GM19035 (cell line): ENCODE measurements at regions not wholly inside any gene's neighbourhood (a gene's known extent, or its start where the extent isn't known, plus 50 kb on each side); places are given as distances from the start of the nearest gene placed in this dataset.

Source experiments
- ATAC-seq: cut with Tn5 transposase; IDR thresholded peaks from one replicate; pipeline ENCODE4 v1.9.1; 2021; ENCODE audit not compliant: unreplicated experiment

- no peak for ATAC-seq
These were observed 243.9 kb upstream of the SPTLC3 start for GRCh38 chr20:12764851-12765250.

DNA sequence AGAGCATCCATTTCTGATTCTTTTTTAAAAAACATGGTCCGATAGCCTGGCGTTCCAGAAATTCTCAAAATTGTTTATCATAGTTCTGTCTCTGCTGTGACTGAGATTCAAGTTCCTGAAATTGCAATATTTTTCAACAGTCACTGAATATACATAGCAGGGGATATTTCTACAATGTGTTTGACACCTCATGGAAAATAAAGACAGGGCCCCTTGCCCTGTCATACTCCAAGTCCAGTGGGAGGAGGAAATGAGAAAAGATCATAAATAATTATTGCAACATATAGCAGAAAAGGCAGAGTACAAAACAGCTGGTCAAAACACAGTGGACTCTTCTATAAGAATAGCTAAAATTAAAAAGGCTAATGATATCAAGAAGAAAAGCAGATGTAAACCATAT, 234.8 kb upstream of the SPTLC3 start:
- ATAC-seq, result no peak

DNA sequence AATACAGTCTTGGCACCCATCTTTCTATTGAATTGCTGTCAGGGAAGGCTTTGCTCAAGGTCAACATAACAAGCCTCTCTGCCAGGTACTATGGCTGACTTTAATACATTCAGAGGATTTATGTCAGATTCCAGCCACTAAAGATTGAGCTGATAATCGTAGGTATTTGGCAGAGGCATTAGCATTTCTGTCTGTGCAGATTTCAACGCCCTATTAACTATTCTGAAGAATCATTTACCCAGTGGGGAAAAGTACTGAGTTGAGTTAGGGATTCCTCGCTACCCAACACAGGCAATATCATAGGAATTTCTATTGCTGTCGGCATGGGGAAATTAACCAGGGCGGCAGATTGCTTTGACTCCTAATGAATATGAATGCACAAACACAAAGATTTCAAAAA, 233.7 kb upstream of the SPTLC3 start:
- no peak for ATAC-seq

DNA sequence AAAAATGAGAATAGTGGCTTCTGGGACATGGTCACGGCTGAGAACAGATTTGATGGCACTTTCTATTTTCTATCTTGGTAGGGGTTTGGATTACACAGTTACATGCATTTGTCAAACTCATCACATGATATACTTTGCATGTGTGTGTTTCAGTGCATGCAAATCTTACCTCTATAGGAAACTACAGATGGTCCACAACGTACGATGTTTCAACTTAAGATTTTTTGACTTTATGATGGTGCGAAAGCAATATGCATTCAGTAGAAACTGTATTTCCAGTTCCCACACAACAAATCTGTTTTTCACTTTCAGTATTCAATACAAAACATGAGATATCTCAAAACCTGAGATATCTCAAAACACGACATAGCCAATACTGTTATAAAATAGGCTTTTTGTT, 231.8 kb upstream of the SPTLC3 start:
- no peak for ATAC-seq

DNA sequence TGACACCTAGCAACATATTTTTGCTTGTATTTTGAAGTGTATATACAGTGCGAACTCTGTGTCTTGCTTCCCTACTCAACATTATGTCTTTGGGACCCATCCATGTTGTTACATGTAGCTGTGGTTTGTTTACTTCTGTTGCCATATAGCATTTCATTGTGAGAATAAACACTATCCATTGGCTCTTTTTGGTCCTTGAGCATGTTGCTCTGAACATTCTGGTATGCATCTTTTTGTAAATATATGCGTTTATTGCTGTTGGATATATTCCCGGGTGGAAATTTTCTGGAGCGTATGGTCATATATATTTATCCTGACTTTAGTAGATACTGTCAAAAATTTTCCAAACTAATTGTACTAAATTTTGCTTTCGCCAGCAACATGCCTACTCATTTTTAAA, 222.5 kb upstream of the SPTLC3 start:
- no peak for ATAC-seq

DNA sequence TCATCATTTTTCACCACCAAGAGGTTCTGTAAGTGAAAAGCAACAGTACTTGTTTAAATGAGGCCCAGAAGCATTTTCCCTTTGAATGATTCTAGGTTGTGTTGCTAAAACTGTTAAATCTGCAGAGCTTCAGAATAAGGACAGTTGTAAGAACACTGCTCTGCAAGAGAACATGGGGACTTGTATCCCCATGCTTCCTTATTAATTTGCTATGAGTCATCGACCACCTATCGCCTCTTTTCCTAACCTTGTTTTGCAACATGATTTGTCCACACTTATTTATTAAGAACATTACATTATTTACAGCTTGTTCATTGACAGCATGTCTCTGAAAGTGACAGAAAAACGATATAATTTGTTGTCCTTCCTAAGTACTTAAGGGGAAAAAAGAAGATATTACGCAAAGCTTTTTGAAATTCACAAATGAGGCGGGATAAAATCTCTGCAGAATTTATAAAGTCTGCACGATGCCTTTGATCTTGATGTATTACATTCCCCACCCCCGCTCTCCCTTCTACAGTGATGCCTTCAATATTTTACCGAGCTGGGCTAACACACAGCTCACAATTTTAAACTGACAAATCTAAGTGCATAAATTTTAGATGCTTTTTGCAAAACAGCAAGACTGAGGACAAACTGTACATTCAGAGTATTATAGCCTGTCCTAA, 220.0 kb upstream of the SPTLC3 start:
- ATAC-seq, result no peak

- no peak for ATAC-seq
These were observed 217.9 kb upstream of the SPTLC3 start for GRCh38 chr20:12790859-12791258.

DNA sequence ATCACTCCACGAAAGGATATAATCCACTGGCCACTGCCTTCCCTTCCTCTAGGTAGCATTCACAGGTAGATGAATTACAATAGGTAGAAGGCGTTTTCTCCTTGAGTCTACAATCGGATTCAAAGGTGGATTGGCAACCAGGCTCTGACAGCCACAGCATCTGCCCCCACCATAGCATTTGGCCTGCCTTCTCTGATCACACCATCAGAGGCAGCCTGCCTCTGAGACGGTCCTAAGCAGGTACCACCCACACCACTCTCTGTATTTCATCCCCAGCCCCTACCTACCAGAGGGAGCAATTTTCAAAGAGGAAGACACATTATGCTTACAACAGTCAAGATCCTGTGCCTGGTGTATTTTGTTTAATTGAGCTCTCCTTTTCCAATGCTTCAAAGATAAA, 210.5 kb upstream of the SPTLC3 start:
- ATAC-seq, result no peak

GRCh38 chr20:12808006-12808567, 200.7 kb upstream of the SPTLC3 start:
- ATAC-seq, result no peak

GRCh38 chr20:12815231-12815768, 193.5 kb upstream of the SPTLC3 start:
- no peak for ATAC-seq

DNA sequence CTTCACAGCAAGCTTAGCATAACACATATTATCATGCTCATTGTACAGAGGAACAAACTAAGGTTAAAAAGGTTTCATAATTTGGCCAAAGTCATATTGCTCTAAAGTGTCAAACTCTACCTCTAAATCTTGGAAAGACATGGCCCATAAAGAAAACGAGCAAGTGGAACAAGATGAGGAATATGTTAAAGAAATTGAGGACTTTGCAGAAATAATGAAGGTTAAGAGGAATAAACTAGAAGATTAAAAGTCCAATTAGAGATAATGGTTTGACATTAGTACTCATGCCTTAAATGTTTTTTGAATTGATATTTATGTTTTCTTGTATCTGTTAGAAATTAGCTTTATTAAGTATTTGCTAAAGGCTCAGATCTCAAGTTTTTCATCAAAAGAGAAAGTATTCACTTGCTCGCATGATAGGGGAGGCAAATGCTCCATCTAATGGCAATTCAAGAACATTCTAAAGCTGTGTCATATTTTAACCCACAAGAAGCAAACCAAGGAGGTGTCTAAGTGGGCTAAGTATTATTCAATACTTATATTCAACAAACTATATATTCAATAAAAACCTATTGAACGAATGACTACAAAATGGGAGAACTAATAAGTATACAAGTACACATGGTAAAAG, 192.9 kb upstream of the SPTLC3 start:
- ATAC-seq, result no peak

DNA sequence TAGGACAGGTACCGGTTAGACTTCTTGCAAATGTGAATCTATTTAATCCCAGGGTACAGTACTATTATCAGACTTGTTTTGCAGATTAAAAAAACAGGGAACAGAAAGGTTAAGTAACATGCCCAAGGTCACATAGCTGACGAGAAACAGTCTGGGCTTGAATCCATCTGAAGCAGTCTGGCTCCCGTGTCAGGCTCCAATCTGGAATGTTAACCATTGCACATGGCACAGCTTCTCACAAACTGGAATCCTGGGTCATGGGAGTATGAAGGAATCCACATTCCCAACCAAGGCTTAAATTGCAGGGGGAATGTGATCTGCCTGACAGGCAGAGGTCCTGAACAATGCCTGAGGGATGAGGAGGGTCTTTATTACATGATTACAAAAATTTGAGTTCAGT, 187.5 kb upstream of the SPTLC3 start:
- ATAC-seq, result no peak

DNA sequence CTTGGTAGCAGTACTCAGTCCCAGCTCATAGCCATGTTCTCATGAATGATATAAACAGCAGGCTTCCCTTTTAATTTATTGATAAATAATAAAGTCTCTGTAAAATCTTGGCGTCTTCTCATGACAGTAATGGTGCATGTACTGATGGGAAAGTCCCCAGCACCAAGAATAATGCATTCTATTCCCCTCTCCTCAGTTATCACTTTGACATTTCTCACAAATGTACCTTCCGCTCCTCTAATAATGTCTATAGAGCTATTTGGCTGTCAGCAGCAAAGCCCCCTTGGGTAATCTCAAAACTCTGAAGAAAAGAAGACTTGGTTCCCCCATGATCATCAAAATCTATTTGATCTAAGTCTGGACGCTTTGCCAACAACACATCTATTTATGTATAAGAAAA, 185.0 kb upstream of the SPTLC3 start:
- ATAC-seq, result no peak

- no peak for ATAC-seq
These were observed 184.2 kb upstream of the SPTLC3 start for GRCh38 chr20:12824328-12825225.

GRCh38 chr20:12825226-12825595, 183.6 kb upstream of the SPTLC3 start:
- no peak for ATAC-seq

- no peak for ATAC-seq
These were observed 180.9 kb upstream of the SPTLC3 start for GRCh38 chr20:12827816-12828385.

DNA sequence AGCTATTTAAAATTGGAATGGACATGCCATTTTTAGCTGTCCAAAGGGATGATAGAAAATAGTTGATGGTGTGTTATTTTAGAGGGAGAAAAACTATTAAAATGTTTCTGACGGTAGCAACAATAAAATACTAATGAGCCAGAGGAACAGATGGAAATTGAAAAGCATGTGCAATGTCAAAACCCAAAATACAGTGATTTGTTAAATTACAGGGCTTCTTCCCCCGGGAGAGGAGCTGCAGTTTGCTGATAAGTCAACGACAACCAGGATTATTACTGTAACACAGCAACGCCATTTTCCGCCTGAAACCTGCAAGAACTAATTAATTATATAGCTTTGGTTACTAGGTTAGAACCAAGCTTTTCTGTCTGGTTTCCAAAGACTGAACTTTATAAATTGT, 179.6 kb upstream of the SPTLC3 start:
- no peak for ATAC-seq

DNA sequence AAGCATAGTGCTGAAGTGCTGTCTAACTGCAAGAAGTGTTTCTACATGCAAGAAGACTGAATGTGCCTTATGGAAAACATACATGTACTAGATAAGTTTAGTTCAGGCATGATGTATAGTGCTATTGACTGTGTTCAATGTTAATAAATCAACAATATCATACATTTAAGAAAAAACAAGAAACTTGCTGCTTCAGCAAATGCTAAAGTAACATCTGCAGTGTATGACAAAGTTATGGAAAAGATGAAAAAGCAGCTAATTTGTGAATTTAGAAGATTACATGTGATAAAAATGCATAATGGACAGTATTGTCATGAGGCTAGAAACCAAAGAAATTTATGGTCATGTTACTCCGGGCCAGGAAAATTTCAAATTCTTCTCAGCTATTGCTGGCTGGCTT, 174.9 kb upstream of the SPTLC3 start:
- no peak for ATAC-seq

DNA sequence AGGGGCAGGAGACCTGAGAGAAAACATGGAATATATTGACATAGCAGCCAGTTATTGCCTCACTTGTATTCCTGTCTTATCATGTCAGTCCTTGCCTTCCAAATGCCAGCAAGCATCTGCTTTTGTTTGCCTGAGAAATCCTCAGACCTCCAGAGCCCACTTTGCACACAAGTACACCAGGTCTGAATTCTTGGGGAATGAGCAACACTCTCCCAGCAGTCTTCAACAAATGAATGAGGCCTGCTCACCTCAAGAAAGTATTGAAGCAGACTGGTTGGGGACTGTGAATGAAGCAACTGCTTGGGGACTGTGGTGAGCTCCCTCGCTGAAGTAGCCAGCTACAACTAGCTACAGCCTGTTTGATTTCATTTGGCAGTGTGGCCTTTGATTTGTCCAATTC, 172.8 kb upstream of the SPTLC3 start:
- ATAC-seq, result no peak

DNA sequence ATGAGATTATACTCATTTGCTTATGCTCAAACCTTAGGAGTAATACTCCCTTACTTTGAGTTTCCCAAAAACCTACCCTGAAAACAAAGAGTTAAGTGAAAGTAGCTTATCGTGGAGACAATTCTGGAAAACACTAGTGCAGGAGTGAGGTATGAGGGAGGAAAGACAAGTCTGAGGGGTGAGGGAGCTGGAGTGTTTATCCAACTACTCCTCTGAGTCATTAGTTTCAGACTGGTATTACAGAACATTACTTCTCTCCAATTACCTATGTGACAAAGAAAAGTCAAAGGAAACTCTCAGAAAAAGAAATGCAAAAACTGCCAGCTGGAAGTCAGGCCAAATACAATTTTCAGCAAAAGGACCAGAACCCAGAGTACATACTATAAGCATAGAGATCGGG, 171.1 kb upstream of the SPTLC3 start:
- ATAC-seq, result no peak

DNA sequence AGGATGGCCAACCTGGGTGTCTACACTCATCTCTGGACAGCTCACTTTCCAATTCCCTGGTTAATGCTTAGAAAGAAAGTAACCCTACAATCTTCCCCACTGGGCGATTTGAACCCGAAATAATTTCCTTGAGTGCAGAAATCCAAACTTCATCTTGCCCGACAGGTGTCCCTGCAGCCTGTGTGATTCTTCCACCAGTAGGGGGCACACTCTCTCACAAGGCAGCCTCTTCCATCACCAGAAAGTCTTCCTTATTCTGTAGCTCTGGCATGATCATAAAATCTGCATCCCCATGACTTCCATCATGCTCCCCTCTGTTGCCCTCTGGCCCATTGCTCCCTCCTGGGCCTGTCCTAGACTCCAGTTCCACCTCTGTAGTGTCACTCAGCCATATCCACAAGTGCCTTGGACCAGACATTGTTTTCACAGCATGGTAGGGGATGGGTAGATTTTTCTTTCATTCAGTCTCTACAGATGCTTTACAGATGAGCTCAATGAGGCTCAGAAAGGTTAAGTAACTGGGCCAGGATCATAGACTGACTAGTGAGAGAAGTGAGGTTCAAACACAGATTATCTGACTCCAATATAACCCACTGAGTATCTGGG, 170.4 kb upstream of the SPTLC3 start:
- ATAC-seq, result no peak
